HepG2 (cell line): ENCODE measurements at regions not wholly inside any gene's neighbourhood (a gene's known extent, or its start where the extent isn't known, plus 50 kb on each side); places are given as distances from the start of the nearest gene placed in this dataset.

Experiments
- CBX2 ChIP-seq, 2 experiments: fragments of 200-600 bp in 1 of 2; sonication (generic); formaldehyde crosslinking in 1 of 2; IDR thresholded peaks; 2 replicates each; pipeline versions ENCODE4 v1.7.0 to v1.8.1; 2018 to 2022; ENCODE audit warnings: low read depth in 2 of 2, low read length in 1 of 2, mild to moderate bottlenecking in 1 of 2, missing genetic modification reagents in 1 of 2
- CHD2 ChIP-seq: IDR thresholded peaks from 2 replicates; pipeline ENCODE4 v1.6.1; 2011; ENCODE audit warnings: low read depth, low read length, improper control_type of control experiment
- CTCF ChIP-seq: sonication (generic); formaldehyde crosslinking; IDR thresholded peaks from 2 replicates; pipeline ENCODE4 v1.5.0; 2020; ENCODE audit warnings: mild to moderate bottlenecking, missing genetic modification reagents, moderate library complexity
- JDP2 ChIP-seq: sonication (generic); formaldehyde crosslinking; IDR thresholded peaks from 2 replicates; pipeline ENCODE4 v1.8.1; 2022; ENCODE audit warnings: missing genetic modification reagents, borderline replicate concordance
- KDM4B ChIP-seq: sonication (generic); formaldehyde crosslinking; IDR thresholded peaks from 2 replicates; pipeline ENCODE4 v1.4.0; 2020; ENCODE audit warnings: missing genetic modification reagents
- MEIS1 ChIP-seq: sonication (generic); formaldehyde crosslinking; IDR thresholded peaks from 2 replicates; pipeline ENCODE4 v1.9.0; 2021; ENCODE audit warnings: mild to moderate bottlenecking, missing genetic modification reagents, moderate library complexity, borderline replicate concordance
- SMAD3 ChIP-seq: sonication (generic); formaldehyde crosslinking; IDR thresholded peaks from 2 replicates; pipeline ENCODE4 v1.4.0; 2020; ENCODE audit warnings: missing genetic modification reagents
- SMC3 ChIP-seq: IDR thresholded peaks from 2 replicates; pipeline ENCODE4 v1.6.1; 2011; ENCODE audit warnings: low read length, improper control_type of control experiment
- ZFP90 ChIP-seq: sonication (generic); formaldehyde crosslinking; IDR thresholded peaks from 2 replicates; pipeline ENCODE4 v1.8.0; 2022; ENCODE audit warnings: missing genetic modification reagents, mild to moderate bottlenecking, inconsistent platforms, borderline replicate concordance
- ZMAT3 ChIP-seq: sonication (generic); formaldehyde crosslinking; conservative IDR thresholded peaks from 2 replicates; pipeline ENCODE4 v1.7.0; 2021; ENCODE audit warnings: missing genetic modification reagents
- ZNF263 ChIP-seq: sonication (generic); formaldehyde crosslinking; IDR thresholded peaks from 2 replicates; pipeline ENCODE4 v1.4.0; 2020; ENCODE audit warnings: missing genetic modification reagents
- ZNF274 ChIP-seq: sonication (generic); formaldehyde crosslinking; IDR thresholded peaks from 2 replicates; pipeline ENCODE4 v1.5.1; 2020; ENCODE audit warnings: mild to moderate bottlenecking, missing genetic modification reagents

DNA sequence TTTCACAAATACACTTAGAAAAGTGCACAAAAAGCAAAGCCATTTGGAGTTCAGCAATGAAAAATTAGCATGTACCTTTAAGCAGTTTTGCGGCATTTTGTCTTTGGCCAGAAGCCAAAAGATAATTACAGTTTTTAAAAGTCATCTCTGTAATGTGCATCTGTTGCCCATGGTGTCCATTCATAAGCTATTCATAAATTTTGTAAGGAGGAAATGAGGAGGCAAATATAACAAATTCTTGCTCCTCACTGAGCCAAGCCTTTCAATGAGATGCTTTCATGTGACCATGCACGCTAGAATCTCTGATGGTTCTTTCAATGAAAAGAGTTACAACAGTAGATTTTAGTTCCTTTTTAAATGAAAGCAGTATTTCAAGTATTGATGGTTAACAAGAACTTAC is 247.1 kb upstream of the MON1B start:
- TF ChIP-seq ZNF263 (CRISPR knock-in tag) (no peak), SMC3 (no peak), SMAD3 (CRISPR knock-in tag) (no peak), CHD2 (no peak), JDP2 (no peak), CBX2 (IDR thresholded peaks at IDR 0.05; ENCODE audit: low read depth, low read length) (no peak), CBX2 (CRISPR knock-in tag; IDR thresholded peaks at IDR 0.05; ENCODE audit: low read depth) (no peak), KDM4B (CRISPR knock-in tag) (no peak), ZMAT3 (no peak), ZFP90 (CRISPR knock-in tag) (no peak), MEIS1 (CRISPR knock-in tag) (no peak), CTCF (no peak), ZNF274 (CRISPR knock-in tag) (no peak)
